Keratinocyte (primary cell): ENCODE measurements at regions not wholly inside any gene's neighbourhood (a gene's known extent, or its start where the extent isn't known, plus 50 kb on each side); places are given as distances from the start of the nearest gene placed in this dataset.

Source experiments
- CTCF ChIP-seq, 3 experiments: IDR thresholded peaks in 1 of 3; conservative IDR thresholded peaks in 1 of 3; optimal IDR thresholded peaks in 1 of 3; 2 replicates in 2 of 3; 3 replicates in 1 of 3; pipeline versions ENCODE3 to v1.5.1; 2011; ENCODE audit warnings: low read length in 3 of 3, mild to moderate bottlenecking in 3 of 3, moderate library complexity in 2 of 3, control low read depth in 1 of 3, inconsistent platforms in 1 of 3; ENCODE audit not compliant: insufficient read depth in 2 of 3; ENCODE audit errors: extremely low read depth in 1 of 3
- EZH2 ChIP-seq: IDR thresholded peaks from one replicate; pipeline ENCODE4 v1.6.1; 2012; ENCODE audit warnings: inconsistent platforms, mild to moderate bottlenecking, low read length, moderate library complexity

GRCh38 chr22:25485626-25486545 is 78.6 kb upstream of the GRK3 start:
- TF ChIP-seq CTCF (optimal IDR thresholded peaks at IDR 0.05 in 1 of 3, IDR thresholded peaks at IDR 0.05 in 1 of 3, conservative IDR thresholded peaks at IDR 0.05 in 1 of 3; ENCODE audit: extremely low read depth in 1 of 3, insufficient read depth in 2 of 3, low read length in 3 of 3): no peak
- no peak for TF ChIP-seq EZH2
